HG03103 (cell line): ENCODE measurements at regions not wholly inside any gene's neighbourhood (a gene's known extent, or its start where the extent isn't known, plus 50 kb on each side); places are given as distances from the start of the nearest gene placed in this dataset.
"Not testable (repeated sequence)": the region's sequence is repeated elsewhere in the genome, so short reads cannot be mapped to it uniquely, and the experiment has no call there.

Source experiments
- ATAC-seq: cut with Tn5 transposase; IDR thresholded peaks from one replicate; pipeline ENCODE4 v1.9.1; 2021; ENCODE audit warnings: low read depth; ENCODE audit not compliant: unreplicated experiment

GRCh38 chr4:121616449-121616848 is 80.3 kb downstream of the ANXA5 start:
- ATAC-seq: not testable (repeated sequence)

DNA sequence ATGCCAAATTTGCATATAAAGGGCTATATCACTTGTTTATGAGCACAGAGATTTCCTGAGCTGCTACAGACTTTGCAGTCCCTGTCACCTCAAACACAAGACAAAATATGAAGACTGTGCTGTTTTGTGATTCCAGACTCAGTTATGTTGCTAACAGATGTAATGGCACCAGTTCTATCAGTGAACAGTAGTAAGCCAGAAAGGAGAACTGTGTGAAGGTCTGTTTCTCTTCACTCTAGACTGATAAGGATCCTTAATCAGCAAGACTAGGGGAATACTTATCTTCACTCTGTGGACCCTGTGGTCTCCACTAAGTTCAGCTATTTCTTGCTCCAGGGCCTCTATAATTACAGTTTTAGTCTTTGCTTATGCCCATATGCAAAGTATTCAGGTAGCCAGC is 82.7 kb downstream of the ANXA5 start:
- ATAC-seq: no peak

- ATAC-seq: no peak
These were observed 97.7 kb downstream of the ANXA5 start for GRCh38 chr4:121599049-121599448.

GRCh38 chr4:121597346-121597934 is 99.3 kb downstream of the ANXA5 start:
- ATAC-seq: peak; percentile 72

- no peak for ATAC-seq
These were observed 101.8 kb downstream of the ANXA5 start for GRCh38 chr4:121594796-121595526.

DNA sequence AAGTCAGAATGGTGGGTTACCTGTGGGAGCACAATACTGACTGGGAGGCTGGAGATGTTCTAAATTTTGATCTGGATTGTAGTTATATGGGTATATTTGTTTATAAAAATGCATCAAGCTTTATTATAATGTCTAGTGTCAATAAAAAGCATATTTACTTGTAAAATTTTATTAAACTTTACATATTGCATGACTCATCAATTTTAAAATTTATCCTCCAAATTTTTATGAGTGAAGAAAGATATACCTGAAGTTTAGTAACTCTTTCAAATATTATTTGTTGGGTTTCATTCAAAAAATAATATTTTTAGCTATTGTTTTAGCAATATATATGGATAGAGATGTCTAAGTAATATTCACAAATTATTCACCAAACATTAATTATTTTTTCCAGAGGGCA is 103.0 kb downstream of the ANXA5 start:
- ATAC-seq: no peak

- not testable (repeated sequence) for ATAC-seq
These were observed 104.5 kb downstream of the ANXA5 start for GRCh38 chr4:121592257-121592656.

- ATAC-seq: no peak
These were observed 111.9 kb downstream of the ANXA5 start for GRCh38 chr4:121584836-121585235.

DNA sequence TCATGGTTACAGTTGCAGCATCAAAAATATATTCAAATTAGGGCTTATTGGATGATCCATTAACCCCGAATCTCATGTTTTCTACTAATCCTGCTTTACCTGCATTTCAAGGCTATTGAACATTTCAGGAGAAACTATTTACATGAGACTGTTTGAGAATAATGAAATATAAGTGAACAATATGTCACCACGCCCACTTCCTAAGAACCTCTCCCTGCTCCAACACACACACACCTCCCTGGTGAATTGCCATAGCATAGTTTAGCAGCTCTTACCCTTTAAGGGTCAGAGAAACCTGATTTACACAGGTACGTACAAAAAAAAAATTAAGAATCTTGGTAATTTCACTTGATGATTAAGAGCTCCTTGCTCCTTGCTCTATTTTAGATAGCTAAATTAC is 113.4 kb downstream of the ANXA5 start:
- no peak for ATAC-seq

DNA sequence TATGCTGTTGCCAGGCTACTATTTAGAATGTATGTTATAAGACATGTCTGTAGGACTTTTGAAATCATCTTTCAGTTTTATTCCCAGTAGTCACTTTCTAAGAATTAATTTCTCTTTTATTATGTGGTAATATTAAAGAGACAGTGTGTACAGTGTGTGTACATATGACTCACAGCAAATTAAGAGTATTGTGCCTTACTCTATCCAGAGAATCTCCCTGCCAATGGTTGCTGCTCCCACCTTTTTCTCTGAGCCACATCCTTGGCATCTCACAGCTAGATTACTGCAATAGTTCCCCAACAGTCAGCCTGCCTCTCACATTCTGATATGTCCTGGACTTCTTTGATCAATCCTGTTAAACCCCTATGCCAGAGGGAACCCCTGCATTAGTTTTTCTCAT is 114.5 kb downstream of the ANXA5 start:
- no peak for ATAC-seq

DNA sequence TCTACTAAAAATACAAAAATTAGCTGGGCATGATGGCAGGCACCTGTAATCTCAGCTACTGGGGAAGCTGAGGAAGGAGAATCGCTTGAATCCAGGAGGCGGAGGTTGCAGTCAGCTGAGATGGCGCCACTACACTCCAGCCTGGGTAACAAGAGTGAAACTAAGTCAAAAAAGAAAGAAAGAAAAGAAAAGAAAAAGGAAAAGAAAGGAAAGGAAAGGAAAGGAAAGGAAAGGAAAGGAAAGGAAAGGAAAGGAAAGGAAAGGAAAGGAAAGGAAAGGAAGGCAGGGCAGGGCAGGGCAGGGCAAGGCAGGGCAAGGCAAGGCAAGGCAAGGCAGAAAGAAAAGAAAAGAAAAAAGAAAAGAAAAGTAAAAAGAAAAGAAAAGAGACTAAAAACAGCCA is 121.4 kb downstream of the ANXA5 start:
- ATAC-seq: not testable (repeated sequence)

GRCh38 chr4:121574618-121575017 is 122.2 kb downstream of the ANXA5 start:
- no peak for ATAC-seq

GRCh38 chr4:121567748-121568147 is 129.0 kb downstream of the ANXA5 start:
- ATAC-seq: no peak

DNA sequence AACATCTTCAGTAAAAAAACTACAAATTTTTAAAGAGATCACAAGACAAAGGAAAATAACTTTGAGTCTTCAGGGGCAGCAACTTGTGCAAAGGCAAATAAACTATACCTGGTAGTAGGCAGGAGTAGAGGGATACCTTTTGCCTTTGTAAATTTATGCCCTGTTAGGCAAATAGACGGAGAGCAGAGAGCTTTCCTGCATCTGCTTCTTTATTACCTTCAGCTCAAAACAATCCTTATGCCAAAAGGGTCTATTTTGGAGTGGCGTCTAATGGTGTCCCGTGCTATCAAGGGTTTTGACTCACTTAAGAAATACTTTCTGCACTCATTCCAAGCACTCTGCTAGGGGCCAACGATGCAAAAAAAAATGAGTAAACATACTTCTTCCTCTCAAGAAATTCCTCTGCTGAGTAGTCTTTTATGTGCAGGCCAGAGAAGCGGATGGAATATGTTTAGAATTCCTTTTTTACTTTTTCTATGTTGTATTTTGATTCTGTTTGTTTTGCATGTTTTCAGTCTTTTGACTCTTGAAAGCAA is 131.9 kb downstream of the ANXA5 start:
- ATAC-seq: no peak

GRCh38 chr4:121562811-121563210 is 134.0 kb downstream of the ANXA5 start:
- ATAC-seq: no peak

DNA sequence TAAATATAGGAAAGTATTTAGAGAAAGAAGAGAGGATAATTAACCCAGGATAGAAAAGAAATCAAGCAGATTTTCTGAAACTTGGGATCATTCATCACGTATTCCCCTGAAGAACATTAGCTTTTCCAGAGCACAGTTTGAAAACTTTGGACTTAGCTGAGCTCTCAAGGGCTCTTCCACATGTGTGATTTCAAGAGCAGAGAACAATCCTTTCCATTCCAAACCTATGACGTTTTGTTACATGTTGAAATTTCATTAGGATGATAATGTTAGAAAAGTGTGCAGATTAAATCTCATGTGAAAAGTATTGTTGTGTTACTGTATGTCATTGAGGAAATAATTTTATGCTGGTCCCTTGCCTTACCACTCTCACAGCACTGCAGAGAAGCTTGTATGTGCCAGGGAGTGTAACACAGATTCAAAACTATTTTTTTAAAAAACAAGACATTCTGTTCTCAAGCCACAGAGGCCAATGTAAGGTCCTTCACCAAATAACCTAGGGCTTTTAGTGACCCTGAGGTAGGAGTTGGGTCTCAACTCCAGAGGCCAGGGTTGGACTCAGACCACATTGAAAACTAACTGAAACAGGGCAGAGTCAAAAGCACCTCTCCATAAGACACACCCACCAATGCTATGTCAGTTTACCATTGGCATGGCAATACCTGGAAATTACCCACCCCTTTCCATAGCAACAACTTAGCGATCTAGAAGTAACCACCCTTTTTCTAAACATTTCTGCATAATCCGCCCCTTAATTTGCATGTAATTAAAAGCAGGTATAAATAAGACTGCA is 141.3 kb downstream of the ANXA5 start:
- ATAC-seq: no peak

- no peak for ATAC-seq
These were observed 142.4 kb downstream of the ANXA5 start for GRCh38 chr4:121554382-121554781.

DNA sequence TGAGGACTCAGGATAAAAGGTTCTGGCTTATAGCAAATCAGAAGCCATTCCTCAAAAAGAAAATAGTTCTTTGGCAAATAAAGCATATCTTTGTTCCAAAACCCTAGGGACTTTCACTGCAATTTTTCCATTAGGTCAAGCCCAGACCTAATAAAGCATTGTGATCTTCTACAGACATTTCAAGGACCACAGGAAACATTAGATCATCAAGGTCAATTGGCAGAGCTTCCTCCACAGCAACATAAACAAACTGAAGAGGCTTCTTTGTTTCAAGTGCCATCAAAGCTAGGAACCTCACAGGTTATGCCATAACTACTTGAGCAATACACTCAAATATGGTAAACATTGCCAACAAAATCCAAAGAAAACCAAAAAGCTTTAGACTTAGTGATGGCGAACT is 144.9 kb downstream of the ANXA5 start:
- ATAC-seq: no peak

- ATAC-seq: no peak
These were observed 145.5 kb downstream of the ANXA5 start for GRCh38 chr4:121551271-121551670.

DNA sequence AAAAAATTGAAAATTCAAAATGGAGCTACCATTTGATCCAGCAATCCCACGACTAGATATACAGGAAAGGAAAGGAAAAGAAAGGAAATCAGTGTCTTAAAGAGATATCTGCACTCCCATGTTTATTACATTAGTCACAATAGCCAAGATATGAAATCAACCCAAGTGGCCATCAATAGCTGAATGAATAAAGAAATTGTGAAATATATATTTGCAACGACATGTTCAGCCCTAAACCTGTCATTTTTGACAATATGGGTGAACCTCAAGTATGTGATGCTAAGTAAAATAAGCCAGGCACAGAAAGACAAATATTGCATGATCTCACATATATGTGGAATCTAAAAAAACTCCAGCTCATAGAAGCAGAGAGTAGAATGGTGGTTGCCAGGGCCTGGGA is 155.1 kb downstream of the ANXA5 start:
- ATAC-seq: no peak

DNA sequence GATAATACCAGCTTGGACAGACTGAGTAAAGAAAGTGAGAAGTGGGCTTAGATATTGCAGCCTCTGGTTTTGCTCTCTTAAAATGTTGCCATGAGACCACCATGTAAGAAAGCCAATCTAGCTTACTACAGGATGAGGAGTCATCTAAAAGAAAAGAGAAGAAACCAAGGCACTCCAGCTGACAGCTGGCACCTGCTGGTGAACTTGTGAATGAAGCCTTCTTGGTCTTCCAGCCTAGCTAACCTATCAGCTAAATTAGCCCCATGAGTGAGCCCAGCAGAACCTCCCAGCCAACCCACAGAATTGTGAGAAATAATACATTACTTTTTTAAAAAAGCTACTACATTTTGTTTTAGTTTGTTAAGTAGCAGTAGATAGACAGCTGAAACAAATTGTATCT is 154.5 kb upstream of the QRFPR start:
- no peak for ATAC-seq
